GM12865 (cell line): ENCODE measurements at regions not wholly inside any gene's neighbourhood (a gene's known extent, or its start where the extent isn't known, plus 50 kb on each side); places are given as distances from the start of the nearest gene placed in this dataset.

ENCODE experiments used
- DNase-seq: peaks from one replicate; pipeline ENCODE4 v3.0.0; 2010; ENCODE audit warnings: low read depth
- H3K4me3 ChIP-seq: 2 replicates; pipeline ENCODE4 v1.5.1; 2011; ENCODE audit warnings: mild to moderate bottlenecking, low read depth, low read length, control low read depth
- TF ChIP-seq, protein P1 (sequence below): IDR thresholded peaks from 2 replicates; pipeline ENCODE4 v1.5.1; 2011; ENCODE audit warnings: low read length, control low read depth, low read depth, inconsistent platforms; ENCODE audit not compliant: insufficient read depth; ENCODE audit errors: missing control alignments

GRCh38 chr13:106263801-106264200 lies 271.7 kb downstream of the EFNB2 start:
- no peak overlapping the region for H3K4me3 ChIP-seq
- DNase-seq: no peak
- TF ChIP-seq, protein P1, sequence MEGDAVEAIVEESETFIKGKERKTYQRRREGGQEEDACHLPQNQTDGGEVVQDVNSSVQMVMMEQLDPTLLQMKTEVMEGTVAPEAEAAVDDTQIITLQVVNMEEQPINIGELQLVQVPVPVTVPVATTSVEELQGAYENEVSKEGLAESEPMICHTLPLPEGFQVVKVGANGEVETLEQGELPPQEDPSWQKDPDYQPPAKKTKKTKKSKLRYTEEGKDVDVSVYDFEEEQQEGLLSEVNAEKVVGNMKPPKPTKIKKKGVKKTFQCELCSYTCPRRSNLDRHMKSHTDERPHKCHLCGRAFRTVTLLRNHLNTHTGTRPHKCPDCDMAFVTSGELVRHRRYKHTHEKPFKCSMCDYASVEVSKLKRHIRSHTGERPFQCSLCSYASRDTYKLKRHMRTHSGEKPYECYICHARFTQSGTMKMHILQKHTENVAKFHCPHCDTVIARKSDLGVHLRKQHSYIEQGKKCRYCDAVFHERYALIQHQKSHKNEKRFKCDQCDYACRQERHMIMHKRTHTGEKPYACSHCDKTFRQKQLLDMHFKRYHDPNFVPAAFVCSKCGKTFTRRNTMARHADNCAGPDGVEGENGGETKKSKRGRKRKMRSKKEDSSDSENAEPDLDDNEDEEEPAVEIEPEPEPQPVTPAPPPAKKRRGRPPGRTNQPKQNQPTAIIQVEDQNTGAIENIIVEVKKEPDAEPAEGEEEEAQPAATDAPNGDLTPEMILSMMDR: no peak

DNA sequence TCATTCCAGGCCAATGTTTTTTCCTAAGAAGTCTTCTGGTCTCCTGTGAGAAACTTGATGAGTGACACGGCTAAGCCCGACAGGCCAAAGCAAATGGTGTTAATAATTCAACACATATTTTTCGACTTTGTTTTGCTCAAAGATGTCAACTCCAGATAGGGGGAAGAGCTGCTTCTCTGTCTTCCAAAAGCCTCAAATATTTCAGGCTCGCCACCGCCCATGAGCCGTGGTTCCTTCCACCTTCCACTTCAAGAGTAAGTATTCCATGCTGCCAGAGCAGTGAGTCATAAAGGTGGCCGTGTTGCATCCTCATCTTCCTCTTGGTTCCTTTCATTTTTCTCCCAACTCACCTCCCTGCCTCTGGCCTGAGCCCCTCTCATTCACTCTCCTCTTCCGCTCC lies 272.6 kb downstream of the EFNB2 start:
- DNase-seq: no peak
- H3K4me3 ChIP-seq: no peak overlapping the region
- TF ChIP-seq, protein P1: no peak

DNA sequence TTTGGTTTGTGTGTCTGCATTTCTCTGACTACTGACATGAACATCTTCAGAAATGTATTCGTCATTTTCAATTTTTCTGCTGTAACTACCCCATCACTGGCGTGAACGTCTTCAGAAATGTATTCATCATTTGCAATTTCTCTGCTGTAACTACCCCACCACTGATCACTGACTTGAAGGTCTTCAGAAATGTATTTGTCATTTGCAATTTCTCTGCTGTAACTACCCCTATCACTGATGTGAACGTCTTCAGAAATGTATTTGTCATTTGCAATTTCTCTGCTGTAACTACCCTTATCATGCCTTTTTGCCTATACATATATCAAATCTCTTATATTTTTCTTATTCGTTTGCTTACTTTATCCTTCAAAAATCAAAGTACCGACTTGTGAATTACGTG lies 274.0 kb downstream of the EFNB2 start:
- no peak for DNase-seq
- TF ChIP-seq, protein P1: no peak
- H3K4me3 ChIP-seq: no peak overlapping the region

GRCh38 chr13:106260352-106260751 lies 275.1 kb downstream of the EFNB2 start:
- TF ChIP-seq, protein P1: no peak
- DNase-seq: no peak

DNA sequence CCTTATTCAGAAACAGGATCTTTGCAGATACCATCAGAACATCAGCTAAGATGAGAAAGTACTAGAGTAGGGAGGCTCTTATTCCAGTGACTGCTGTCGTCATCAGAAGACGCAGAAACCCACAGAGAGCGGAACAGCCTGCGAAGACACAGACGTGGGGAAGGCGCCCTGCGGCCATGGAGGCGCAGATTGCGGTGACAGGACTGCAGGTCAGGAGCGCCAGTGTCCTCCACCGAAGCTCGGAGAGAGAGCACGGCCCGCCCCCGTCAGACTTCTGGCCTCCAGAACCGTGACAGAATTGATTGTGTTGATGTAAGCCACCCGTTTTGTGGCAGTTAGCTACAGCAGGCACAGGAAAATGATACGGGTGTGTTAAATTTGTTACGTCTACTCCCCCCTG lies 275.5 kb downstream of the EFNB2 start:
- no peak overlapping the region for H3K4me3 ChIP-seq
- TF ChIP-seq, protein P1: no peak
- DNase-seq: no peak

More at GRCh38 chr13:106260352-106260751, 275.1 kb downstream of the EFNB2 start:
- H3K4me3 ChIP-seq: no peak overlapping the region

DNA sequence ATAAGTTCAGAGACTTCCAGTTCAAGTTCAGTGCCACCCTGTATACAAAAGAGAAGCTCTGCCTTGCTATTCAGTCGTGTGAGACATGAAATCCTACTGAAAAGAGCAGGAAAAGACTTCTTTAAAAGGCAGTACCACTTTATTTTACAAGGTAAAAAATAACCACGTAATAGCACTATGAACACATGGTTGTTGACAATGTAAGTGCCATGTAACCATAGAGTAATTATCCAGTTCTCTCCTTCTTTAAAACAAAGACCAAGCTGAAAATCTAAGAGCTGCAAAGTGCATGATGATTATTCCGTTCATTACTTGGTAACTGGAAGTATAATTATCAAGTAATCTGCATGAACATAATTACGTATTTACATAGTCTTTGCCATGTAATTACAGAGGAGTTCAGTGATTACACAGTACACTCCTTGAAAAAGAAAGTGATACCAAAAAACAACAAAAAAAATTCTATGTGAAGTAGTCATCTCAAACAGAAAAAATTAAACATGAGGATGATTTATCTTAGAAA lies 288.7 kb downstream of the EFNB2 start:
- no peak overlapping the region for H3K4me3 ChIP-seq
- no peak for DNase-seq
- TF ChIP-seq, protein P1: no peak

DNA sequence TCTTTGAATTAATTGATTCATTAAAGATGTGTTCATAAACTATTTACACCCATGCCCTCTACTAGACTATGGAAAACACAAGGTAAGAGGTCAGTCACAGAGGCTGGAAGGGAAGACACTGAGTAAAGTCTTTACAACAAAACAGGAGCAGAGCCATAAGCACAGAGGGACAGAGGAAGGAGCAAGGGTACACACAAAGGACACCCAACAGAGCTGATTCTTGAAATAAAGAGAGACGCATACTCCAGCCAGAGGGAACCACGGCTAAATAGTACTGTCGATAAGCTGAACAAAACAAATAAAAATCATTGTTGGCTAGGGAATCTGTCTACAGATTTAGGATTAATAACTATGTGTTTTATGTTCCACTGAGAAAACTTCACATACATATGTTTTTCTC lies 289.2 kb downstream of the EFNB2 start:
- DNase-seq: no peak
- TF ChIP-seq, protein P1: no peak
- no peak overlapping the region for H3K4me3 ChIP-seq
